Astrocyte of the hippocampus (primary cell): ENCODE measurements at regions not wholly inside any gene's neighbourhood (a gene's known extent, or its start where the extent isn't known, plus 50 kb on each side); places are given as distances from the start of the nearest gene placed in this dataset.

Experiments
- DNase-seq: peaks from one replicate; pipeline ENCODE4 v3.0.0; 2011; ENCODE audit warnings: low read depth, low spot score

DNA sequence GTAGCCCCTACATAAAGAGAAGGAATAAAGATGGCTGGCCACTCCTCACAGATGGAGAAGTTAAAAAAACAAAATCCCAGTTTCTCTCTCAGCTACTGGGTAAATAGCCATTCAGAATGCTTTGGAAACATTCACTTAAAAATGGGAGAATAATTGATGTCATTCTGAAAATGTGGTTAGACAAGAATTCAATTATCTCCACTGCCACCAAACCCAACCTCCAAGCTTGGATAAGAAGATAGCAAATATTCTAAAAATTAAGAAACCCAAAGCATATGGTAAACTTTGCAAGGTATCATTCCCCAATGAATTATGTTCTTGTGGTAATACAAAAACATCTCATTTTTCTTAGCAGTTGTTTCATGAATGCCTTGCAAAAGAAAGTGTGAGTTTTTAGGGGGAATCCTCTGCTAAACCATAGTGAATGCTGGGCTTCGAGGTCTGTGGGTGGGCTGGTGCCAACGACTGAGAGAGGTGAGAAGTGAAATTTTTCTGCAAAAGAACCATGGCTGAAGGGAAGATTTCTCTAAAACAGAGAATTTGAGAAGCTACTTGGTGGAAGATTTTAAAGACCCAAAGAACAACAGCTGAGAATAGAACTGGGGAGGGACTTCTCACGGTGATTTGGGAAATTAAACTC is 497.9 kb upstream of the JARID2 start:
- DNase-seq, result peak; percentile 60

DNA sequence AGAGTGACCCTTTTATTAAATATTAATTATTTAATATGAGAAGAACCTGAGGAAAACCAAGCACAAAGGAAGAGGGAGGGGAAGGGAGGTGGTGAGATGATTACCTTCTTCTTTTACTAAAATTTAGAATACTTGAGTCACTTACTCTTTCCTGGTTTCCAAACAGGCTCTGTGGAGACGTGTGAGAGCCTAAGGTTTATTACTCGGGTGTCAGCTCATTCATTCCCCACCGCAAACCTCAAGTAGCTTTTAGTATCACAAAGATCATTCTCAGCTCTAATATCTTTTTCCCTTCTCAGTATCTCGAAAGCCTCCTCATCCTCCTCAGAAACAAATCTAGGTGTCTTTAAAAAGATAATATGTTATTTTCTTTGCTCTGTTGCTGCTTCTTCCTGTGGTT is 497.2 kb upstream of the JARID2 start:
- no peak for DNase-seq

DNA sequence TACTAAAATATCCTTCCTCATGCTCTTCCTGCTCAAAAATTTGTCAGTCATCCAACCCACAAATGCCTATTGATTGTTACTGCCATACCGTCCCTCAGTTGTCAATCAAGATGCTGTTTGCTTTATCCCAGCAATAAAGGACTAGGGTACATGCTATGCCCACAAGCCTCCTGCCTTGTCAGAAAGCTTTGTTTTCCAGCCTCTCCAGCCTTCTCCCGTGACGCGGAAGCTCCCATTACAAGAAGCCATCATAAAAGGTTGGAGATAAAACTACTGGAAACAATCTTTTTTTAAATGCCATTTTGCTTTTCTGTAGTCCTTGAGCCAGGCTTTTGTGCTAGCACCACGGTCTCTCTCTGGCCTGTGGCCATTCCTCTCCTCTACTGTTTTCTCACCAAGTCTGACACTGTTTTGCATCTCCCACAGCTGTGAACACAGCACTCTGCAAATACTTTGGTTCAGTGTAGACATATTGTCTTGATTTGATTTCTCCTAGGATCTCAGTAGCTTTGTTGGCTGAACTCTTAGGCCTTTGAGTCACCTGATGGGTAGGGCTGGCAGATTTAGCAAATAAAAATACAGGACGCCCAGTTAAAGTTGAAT is 495.7 kb upstream of the JARID2 start:
- no peak for DNase-seq

DNA sequence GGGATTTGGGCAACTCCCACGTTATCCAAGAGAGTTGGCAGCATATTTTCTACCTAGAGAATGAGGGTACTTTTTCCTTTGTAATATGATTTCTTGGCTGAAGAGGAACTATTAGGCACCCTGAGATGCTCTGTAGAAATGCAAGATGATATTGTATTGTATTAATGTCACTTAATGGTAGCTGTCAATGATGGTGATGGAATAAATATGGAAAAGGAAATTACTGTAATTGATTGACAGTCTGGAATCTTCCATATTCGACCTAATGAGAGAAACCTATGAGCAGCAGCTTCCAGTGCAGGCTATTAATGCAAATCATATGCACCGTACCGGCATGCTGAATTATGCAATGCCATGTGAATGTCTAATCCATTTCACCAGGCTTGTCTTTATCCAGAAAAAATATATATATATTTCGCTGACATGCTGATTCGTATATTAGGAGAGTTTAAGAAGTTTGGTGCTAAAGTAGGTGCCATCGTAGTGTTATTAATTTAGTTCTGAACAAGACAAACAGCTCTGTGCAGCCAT is 494.2 kb upstream of the JARID2 start:
- DNase-seq, result no peak

DNA sequence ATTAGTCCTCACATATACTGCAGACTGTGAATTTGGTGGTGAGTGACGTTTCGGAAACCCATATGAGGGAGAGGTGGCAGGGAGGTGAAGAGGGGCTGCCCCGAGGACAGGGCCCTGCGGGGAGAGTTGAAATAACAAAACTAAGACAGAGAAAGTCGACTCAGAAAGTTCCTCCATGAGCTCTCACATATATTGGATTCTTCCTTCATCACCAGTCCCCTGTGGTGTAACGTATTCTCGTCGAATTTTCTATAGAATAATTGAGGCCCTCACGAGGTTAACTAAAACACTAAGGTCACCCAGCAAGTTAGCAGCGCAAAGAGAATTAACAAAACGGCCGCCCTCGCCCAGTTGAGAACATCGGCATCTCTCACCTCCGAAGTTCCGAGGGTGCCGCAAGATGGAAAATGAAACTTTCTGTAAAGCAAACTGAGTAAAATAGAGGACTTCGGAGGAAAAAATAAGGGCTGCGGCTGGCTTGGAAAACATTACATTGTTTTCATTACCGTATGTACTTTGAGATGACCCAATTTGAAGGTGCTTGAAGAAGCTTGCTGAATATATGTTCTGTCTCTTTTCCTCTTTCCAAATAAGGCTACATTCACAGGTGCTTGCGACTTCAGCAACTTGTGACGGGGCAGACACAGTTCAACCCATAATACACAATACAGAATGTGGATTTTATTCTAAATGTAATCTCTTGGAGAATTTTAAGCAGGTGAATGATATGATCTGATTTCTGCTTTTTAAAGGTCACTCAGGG is 490.9 kb upstream of the JARID2 start:
- DNase-seq, result no peak

DNA sequence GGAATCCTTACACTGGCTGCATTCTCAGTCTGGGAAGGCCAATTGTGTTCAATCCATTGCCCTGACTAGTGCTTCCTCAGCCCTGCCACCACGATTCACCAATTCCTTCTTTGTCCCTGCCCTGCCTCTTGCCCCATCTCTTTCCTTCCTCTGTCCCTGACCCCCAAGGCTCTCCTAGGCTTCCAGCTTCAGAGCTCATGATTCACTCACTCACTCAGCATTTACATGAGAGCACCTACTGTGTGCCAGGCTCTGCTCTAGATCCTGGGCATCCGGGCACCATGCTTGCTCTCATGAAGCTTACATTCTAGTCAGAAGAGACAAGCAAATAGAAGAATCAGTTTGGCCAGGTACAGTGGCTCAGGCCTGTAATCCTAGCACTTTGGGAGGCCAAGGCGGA is 489.5 kb upstream of the JARID2 start:
- DNase-seq, result no peak

DNA sequence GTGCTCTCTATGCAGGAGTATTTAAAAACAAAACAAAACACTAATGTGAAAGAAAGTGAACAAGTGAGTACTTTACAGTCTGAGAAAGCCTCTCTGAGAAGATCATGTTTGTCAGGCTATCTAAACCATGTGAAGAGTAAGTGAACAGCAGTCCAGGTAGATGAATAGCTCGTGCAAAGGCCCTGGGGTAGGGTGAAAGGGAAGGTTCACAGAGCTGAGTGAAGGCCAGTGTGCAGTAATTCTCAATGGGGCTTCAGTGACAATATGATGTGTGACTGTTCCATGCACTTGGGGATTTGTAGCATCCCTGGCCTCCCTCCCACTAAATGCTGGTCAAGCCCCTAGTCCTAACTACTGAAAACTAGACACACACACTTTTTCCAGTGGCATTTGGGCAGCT is 488.9 kb upstream of the JARID2 start:
- no peak for DNase-seq

DNA sequence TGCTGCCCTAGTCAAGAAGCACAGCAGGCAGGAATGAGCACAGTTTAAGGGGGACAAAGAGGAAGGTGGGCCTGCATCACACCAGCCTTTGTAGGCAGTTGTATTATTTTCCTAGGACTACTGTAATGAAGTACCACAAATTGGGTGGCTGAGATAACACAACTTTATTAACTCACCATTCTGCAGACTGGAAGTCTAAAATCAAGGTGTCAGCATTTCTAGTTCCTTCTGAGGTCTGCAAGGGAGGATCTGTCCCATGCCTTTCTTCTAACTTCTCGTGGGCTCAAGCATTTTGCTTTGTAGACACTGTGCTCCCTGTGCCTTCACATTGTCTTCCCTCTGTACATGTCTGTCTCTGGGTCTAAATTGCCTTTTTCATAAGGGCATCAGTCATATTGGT is 488.5 kb upstream of the JARID2 start:
- no peak for DNase-seq

DNA sequence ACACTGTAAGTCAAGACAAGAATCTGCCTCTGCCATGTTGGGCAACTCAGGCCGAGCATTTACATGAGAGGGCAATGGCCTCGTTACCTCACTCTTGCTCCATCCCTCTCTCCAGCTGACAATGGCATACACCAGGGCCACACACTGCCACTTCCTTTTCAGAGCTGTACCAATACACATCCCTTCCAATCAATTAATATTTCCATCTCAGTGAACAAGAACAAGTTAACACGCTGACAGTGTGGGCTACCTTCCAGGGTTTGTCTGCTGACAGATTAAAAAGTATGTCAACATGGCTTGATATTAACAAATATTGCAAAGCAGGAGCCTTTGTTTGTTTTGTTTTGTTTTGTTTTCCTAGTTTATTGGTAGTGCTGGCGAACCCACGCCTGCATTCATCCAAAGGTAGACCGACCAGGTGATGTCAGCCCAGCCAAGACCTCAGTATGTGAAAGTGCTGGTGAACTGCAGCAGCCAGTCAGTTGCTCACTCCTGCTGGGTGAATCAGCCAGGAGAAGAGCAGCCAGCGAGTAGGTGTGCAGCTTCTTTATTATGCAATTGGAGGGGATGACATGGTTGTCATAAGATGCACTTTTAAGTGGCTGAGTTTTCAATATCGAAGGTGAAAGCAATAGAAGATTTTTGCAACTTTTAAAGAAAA is 487.3 kb upstream of the JARID2 start:
- DNase-seq, result no peak

DNA sequence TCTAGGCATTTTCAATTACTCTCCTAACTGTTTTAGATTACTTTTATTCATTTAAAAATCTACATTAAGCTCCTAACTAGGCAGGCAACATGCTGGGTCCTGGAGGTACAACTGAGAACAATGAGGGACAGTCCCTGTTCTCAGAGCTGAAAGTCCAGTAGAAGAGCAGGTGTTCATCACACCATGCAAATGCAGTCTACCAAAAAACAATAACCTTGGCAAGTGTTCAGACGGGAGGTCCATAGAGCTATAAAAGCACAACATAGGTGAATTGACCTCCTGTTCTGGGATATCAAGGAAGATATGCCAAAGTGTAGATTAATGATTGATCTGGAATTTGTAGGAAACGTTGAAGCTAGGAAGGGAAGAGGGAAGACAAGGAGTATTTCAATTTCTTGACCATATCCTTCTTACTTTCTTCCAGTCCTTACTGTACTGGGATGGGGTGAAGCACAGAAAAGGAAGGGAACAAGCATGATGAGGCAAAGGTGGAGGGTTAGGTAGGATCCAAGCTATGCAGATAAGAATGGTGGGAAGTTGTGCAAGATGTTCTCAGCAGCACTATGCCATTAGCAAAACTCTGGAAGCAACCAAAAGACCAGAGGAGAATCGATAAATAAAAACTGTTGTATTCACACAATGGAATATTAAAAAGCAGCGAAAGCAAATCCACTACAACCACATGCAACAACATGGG is 485.7 kb upstream of the JARID2 start:
- DNase-seq, result no peak

DNA sequence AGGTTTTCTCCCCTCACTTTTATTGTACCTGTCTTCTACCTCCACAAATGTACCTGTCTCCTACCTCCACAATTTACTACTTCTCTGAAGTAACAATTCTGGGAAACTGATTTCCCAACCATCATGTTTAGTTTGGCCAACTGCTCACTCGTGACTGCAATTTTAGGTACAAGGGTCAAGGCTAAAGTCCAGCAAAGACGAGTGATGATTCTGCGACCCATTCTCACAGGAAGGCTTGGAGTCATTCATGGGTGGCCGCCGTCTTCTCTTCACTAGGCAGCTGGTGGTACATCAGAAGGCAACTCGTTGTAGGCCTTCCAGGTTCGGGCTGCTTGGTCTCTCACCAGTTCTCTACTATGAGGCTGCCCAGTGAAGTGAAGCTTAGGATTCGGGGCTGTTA is 483.8 kb upstream of the JARID2 start:
- no peak for DNase-seq

DNA sequence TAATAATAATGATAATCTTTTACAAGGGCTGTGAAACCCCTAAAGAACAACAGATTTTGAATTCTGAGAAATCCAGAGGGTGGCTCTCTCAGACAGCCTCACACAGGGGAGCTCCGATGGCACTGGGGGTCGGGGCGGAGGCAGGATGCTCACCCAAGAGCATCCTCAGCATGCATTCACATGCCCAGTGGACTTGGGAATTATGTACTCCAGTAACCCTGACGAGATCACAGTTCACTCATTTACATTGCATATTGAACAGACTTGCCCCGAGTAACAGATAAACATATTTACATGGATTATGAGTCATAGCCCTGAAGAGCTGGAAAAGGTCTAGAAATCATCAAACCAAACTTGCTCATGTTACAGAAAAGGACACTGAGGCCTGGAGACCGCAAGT is 482.7 kb upstream of the JARID2 start:
- peak; percentile 22 for DNase-seq

DNA sequence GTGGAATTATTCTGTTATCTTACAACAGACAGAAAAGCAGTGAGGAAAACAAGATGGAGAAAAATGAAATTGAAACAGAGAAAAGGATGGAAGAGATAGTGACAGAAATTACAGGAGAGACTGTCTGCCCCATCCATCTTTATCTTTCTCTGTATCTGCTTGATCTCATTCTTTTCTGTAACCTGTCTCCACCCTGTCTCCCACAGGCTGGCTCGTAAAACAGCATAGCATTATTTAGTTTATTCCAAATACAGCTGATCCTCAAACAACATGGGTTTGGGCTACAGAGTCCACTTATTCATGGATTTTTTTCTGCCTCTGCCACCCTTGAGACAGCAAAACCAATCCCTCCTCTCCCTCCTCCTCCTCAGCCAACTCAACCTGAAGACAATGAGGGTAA is 482.3 kb upstream of the JARID2 start:
- no peak for DNase-seq

DNA sequence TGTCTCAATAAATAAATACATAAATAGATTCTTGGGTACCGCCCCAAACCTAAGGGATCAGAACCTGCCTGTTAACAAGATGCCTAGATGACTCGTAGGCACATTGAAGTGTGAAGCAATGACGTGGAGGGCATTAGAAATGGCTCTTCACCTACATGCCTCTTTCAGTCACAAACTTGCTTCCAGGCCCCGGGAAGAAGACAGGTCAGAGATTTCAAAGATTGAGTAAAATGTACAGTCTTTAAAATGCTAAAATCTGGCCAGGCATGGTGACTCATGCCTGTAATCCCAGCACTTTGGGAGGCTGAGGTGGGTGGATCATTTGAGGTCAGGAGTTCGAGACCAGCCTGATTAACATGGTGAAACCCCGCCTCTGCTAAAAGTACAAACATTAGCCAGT is 480.8 kb upstream of the JARID2 start:
- peak; percentile 32 for DNase-seq

DNA sequence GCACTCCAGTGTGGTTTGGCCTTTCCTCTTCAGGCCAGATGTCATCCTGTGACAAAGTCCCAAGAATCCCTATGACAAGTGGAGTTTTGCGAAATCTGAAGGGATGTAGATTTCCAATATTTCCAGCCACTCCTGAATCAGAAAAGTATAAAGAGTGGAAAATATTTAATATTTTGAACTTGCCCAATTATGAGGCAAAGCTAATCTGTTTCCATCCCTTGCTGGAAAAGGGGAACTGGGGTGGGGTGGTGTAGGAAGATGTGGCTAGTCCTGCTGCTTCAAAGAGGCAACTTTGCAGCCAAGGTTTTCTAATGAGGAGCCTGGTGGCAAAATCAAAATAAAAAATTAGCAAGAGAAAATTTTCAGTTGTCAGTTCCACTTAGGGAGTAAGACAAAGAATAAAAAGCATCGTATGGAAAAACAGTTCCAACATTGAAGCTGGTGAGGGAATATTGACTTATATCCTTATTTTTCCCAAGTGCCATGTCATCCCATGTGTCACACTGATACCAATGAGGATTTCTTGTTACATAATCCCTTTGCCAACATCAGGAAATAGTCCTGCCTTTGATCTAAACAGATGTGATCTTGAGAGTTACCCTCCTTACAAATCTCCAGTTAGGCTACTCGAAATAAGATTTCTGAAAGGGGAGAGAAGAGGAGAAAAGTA is 480.0 kb upstream of the JARID2 start:
- DNase-seq, result no peak

DNA sequence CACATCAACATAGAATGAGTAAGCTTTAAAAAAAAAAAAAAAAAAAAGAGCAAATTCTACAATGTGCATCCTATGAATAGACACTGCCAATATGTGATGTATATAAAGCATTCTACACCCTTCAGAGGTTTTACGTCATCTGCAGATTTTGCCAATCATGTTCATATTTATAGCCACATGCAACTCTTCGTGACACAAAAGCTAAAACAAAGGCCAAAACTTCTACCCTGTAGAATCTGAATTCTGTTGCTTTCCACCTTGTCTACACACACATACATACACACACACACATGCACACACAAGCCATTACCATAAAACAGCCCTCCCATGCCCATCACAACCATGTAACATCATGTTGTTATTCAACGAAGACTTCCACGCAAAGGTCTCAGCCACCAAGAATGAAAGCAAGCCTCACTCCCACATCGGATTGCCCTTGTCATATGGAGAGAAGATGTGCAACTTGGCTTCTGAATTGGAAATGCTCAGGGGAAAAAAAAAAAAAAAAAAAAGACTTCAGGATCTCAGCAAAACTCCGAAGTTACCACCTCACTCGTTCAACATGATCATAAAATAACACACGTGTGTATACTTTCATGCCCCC is 479.4 kb upstream of the JARID2 start:
- DNase-seq, result no peak

DNA sequence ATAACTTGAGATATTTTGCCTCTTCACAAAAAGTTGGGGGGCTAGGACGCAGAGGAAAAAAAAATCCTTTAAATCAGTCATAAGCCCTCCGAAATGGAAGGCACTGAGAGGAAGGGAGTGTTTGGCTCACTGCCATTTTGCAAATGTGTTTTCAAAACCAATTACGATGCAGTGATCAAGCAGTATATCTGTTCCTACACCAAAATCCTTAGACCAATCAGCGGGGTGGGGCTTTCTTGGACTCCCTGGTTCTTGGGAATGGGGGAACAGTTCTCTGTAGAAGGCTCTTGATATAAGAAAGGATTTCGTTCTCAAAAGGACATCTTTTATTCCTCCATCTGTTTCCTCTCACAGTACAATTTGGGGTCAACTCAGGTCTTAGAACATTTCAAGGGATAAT is 478.6 kb upstream of the JARID2 start:
- no peak for DNase-seq

DNA sequence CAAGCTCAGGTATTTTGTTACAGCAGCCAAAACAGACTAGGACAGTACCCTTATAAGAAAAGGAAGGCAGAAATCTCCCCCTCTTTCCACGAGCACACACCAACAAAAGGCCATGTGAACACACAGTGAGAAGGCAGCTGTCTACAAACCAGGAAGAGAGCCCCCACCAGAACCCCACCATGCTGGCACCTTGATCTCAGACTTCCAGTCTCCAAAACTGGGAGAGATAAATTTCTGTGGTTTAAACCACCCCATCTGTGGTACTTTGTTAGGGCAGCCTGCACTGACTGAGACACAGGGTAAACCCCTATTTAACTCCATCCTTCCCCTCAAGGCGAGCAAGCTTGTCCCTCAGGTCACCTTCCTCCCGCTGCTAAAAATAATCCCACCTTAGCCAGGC is 475.8 kb upstream of the JARID2 start:
- DNase-seq, result no peak

DNA sequence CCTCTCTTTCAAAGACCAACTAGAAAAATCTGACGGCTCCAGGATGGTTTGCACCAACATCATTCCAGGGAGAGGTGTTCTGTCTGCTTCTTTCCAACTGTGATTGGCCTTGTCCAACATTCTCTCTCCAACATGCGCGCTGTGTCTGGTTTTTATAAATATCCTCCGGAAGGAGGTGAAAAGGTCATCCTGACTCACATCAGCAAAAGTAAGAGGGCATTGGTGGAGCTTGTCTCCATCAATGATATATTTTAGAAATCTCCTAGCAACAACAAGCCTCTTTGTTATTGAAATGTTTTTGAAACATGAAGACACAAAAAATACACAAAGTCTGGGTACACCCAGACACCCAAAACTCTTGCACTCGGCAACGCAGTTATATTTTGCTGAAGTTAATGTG is 475.3 kb upstream of the JARID2 start:
- DNase-seq, result peak; percentile 52

DNA sequence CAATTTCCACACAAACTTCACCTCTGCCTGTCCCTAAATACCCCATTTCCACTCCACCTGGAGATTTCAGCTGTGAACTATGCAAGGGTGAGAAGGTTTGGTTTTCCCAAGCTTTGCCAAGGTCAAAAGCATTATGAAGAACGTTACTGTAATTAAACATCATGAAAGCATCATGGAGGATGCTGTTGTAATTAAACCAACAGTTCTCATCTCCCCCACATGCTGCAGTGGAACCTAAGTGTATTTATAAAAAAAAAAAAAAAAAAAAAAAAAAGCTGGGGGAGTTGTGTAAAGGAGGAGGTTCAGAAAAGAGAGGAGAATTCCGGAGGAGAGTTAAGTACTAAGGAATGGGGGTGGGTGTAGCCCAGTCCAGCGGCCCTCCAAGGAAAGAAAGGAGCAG is 474.9 kb upstream of the JARID2 start:
- no peak for DNase-seq

DNA sequence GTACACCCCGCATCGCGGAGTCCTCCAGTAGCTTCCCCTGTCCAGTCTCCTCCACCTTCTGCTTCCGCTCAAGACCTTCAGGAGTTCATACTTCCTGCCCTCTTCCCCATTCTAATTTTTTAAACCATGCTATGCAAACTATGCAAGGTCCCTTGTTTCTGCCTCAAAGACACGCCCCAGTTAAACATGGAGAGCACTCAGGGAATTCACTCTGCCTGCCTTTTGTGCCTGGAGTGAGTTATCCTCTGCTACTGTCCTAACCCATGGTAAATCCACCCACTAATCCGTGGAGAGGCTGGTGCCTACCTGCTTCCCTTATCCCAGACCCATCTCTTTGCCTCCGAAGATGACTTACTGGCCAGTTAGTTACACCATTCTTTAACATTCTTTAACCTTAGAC is 473.7 kb upstream of the JARID2 start:
- no peak for DNase-seq
